Hepatocyte (in vitro differentiated cells): ENCODE measurements at regions not wholly inside any gene's neighbourhood (a gene's known extent, or its start where the extent isn't known, plus 50 kb on each side); places are given as distances from the start of the nearest gene placed in this dataset.

Source experiments
- CTCF ChIP-seq: fragments of 200-600 bp; sonication (generic); IDR thresholded peaks from 2 replicates; pipeline ENCODE4 v1.5.1; 2016; ENCODE audit warnings: antibody characterized with exemption, mild to moderate bottlenecking; ENCODE audit not compliant: poor library complexity
- EZH2 ChIP-seq: fragments of 200-600 bp; sonication (generic); IDR thresholded peaks from 2 replicates; pipeline ENCODE4 v1.6.1; 2016; ENCODE audit warnings: antibody characterized with exemption, mild to moderate bottlenecking, borderline replicate concordance
- EZH2phosphoT487 ChIP-seq: fragments of 200-600 bp; sonication (generic); IDR thresholded peaks from one replicate; pipeline ENCODE4 v1.6.1; 2018; ENCODE audit warnings: antibody characterized with exemption, mild to moderate bottlenecking, low read depth, moderate library complexity; ENCODE audit not compliant: unreplicated experiment, severe bottlenecking

DNA sequence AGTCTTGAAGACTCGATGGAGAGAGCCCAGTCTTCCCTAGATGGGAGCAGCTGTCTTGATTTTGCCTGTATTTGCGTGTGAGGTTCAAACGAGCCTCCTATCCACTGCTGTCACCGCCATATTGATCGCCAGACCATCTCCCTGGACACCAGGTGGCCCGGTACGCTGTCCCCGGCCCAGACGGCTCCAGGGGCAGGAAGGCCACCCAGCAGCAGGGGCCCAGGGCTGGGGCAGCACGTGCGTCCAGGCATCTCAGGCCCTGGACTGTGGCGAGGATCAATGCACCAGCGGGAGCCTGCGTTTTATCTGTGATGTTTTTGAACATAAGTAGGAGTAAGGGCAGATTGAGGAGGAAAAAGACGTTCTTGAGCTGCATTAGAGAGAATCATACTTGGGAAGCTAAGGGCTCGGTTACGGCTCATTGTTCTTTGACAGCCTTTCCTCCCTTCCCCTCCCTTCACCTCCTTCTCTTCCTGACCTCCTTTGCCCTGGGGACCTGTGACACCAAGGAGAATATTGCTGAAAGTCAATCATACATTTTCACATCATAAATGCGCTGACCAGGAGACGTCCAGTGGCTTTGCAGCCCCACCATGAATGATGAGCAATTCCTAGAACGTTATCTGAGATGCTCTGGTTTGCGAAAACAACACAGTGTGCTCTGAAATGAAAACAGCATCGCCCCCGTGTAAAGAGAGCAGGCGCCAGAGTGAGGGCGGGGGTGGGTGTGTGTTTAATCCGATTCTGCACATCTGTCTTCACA is 711.2 kb upstream of the SALL3 start:
- TF ChIP-seq CTCF = no peak
- no peak for TF ChIP-seq EZH2phosphoT487
- no peak for TF ChIP-seq EZH2
